ENCODE measurements at regions not wholly inside any gene's neighbourhood (a gene's known extent, or its start where the extent isn't known, plus 50 kb on each side); places are given as distances from the start of the nearest gene placed in this dataset.

GRCh38 chr4:10296730-10297129 lies 160.5 kb downstream of the ZNF518B start:
- TF ChIP-seq CTCF (IDR thresholded peaks at IDR 0.05) (no peak), POLR2AphosphoS5 (IDR thresholded peaks at IDR 0.05) (peak; percentile 69), POLR2A (IDR thresholded peaks at IDR 0.05) (no peak)

Data from prostate gland (tissue), 2 donors.